ENCODE measurements at regions not wholly inside any gene's neighbourhood (a gene's known extent, or its start where the extent isn't known, plus 50 kb on each side); places are given as distances from the start of the nearest gene placed in this dataset.

DNA sequence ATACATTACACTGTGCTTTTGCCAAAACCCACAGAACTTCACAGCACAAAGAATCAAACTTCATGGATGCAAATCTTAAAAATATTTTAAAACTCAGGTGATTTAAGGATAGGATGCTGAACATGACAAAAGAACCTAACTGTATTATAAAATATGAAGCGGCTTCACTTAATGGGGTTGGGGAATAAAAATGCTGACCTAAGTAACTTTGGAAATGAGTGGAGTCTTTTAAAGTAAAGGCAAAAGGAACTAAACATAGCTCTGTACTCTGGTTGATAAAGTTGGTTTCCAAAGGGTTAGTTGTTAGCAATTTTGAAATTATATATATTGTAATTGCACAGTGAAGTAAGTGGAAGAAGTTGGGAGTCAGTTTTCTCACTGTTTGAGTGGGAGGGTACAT lies 111.5 kb upstream of the SYT1 start:
- H3K9me3 ChIP-seq (replicated peaks; ENCODE audit: insufficient read depth, low read length), result no peaks in the 10 kb centered on the region
- H3K4me1 ChIP-seq (ENCODE audit: low read length), result no peaks in the 10 kb centered on the region
- H3F3A ChIP-seq (ENCODE audit: insufficient read depth, low read length), result no peaks in the 10 kb centered on the region
- H2AFZ ChIP-seq (ENCODE audit: low read length), result no peak overlapping the region
- no peak overlapping the region for H3K9ac ChIP-seq (ENCODE audit: low read length)
- H3K27ac ChIP-seq (ENCODE audit: low read length), result no peak overlapping the region
- H3K36me3 ChIP-seq (replicated peaks; ENCODE audit: insufficient read depth, low read length), result no peaks in the 10 kb centered on the region
- TF ChIP-seq, protein P1, sequence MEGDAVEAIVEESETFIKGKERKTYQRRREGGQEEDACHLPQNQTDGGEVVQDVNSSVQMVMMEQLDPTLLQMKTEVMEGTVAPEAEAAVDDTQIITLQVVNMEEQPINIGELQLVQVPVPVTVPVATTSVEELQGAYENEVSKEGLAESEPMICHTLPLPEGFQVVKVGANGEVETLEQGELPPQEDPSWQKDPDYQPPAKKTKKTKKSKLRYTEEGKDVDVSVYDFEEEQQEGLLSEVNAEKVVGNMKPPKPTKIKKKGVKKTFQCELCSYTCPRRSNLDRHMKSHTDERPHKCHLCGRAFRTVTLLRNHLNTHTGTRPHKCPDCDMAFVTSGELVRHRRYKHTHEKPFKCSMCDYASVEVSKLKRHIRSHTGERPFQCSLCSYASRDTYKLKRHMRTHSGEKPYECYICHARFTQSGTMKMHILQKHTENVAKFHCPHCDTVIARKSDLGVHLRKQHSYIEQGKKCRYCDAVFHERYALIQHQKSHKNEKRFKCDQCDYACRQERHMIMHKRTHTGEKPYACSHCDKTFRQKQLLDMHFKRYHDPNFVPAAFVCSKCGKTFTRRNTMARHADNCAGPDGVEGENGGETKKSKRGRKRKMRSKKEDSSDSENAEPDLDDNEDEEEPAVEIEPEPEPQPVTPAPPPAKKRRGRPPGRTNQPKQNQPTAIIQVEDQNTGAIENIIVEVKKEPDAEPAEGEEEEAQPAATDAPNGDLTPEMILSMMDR (IDR thresholded peaks at IDR 0.05; ENCODE audit: low read length), result no peak
- no peak for TF ChIP-seq EZH2 (optimal IDR thresholded peaks at IDR 0.05; ENCODE audit: low read depth, low read length)
- TF ChIP-seq EZH2phosphoT487 (IDR thresholded peaks at IDR 0.05; ENCODE audit: low read length), result no peak
- H3K9me2 ChIP-seq (replicated peaks; ENCODE audit: insufficient read depth, low read length), result no peaks in the 10 kb centered on the region
- H3K79me2 ChIP-seq (ENCODE audit: low read length), result no peaks in the 10 kb centered on the region
- H3K4me3 ChIP-seq (ENCODE audit: low read length), result no peak overlapping the region
- H3K27me3 ChIP-seq (replicated peaks; ENCODE audit: insufficient read depth, low read length), result no peaks in the 10 kb centered on the region
- H4K20me1 ChIP-seq (ENCODE audit: insufficient read depth, low read length), result no peaks in the 10 kb centered on the region
- DNase-seq, result no peak
- H3K4me2 ChIP-seq (ENCODE audit: low read depth, low read length), result no peak overlapping the region

DNA sequence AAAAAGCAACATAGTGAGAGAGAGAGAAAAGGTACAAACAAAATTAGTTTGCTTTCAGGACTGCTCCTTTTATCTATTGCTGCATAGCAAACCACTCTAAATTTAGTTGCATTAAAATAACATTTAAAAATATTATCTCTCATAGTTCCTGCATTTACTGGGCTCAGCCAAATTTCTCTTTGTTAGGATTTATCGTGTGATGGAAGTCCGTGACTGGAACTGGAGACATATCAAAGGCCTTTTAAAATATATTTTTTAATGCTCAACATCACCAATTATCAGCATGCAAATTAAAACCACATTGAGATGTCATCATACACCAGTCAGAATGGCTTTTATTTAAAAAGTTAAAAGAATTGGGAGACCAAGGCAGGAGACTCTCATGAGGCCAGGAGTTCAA lies 107.6 kb upstream of the SYT1 start:
- Histone ChIP-seq H3K4me1 (ENCODE audit: low read length) (no peaks in the 10 kb centered on the region), H3K9me2 (replicated peaks; ENCODE audit: insufficient read depth, low read length) (no peaks in the 10 kb centered on the region), H3K79me2 (ENCODE audit: low read length) (no peaks in the 10 kb centered on the region), H3K4me2 (ENCODE audit: low read depth, low read length) (no peak overlapping the region), H3K36me3 (replicated peaks; ENCODE audit: insufficient read depth, low read length) (no peaks in the 10 kb centered on the region), H2AFZ (ENCODE audit: low read length) (no peak overlapping the region), H3K27ac (ENCODE audit: low read length) (no peak overlapping the region), H3K27me3 (replicated peaks; ENCODE audit: insufficient read depth, low read length) (no peaks in the 10 kb centered on the region), H3K9me3 (replicated peaks; ENCODE audit: insufficient read depth, low read length) (no peaks in the 10 kb centered on the region), H3K9ac (ENCODE audit: low read length) (no peak overlapping the region), H3K4me3 (ENCODE audit: low read length) (no peak overlapping the region), H4K20me1 (ENCODE audit: insufficient read depth, low read length) (no peaks in the 10 kb centered on the region), H3F3A (ENCODE audit: insufficient read depth, low read length) (no peaks in the 10 kb centered on the region)
- no peak for DNase-seq
- TF ChIP-seq EZH2phosphoT487 (IDR thresholded peaks at IDR 0.05; ENCODE audit: low read length) (no peak), EZH2 (optimal IDR thresholded peaks at IDR 0.05; ENCODE audit: low read depth, low read length) (no peak)
- TF ChIP-seq, protein P1 (IDR thresholded peaks at IDR 0.05; ENCODE audit: low read length), result no peak

DNA sequence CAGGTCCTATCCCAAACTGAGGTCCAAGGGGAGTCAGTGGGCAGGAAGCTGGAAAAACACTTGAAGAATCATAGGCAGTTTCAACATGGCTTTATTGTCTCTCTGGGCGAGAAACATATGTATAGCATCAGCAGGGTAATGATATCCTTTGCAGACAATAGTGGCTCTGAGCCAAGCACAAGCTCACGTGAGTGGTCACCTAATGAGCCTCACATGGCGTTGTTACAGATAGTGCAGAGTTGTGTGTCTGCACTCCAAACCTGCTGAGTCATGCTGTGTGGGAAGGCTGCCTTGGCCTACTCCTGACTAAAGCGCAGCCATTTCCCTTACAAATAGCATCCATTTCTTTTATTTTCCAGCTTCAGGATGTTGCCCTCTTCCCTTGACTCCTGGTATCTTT lies 105.2 kb upstream of the SYT1 start:
- H3K4me1 ChIP-seq (ENCODE audit: low read length), result no peaks in the 10 kb centered on the region
- no peak overlapping the region for H3K4me3 ChIP-seq (ENCODE audit: low read length)
- no peak overlapping the region for H3K4me2 ChIP-seq (ENCODE audit: low read depth, low read length)
- no peaks in the 10 kb centered on the region for H3K36me3 ChIP-seq (replicated peaks; ENCODE audit: insufficient read depth, low read length)
- no peaks in the 10 kb centered on the region for H3K9me3 ChIP-seq (replicated peaks; ENCODE audit: insufficient read depth, low read length)
- H3K27ac ChIP-seq (ENCODE audit: low read length), result no peak overlapping the region
- no peaks in the 10 kb centered on the region for H3F3A ChIP-seq (ENCODE audit: insufficient read depth, low read length)
- DNase-seq, result no peak
- no peak for TF ChIP-seq EZH2 (optimal IDR thresholded peaks at IDR 0.05; ENCODE audit: low read depth, low read length)
- no peak for TF ChIP-seq EZH2phosphoT487 (IDR thresholded peaks at IDR 0.05; ENCODE audit: low read length)
- no peaks in the 10 kb centered on the region for H3K27me3 ChIP-seq (replicated peaks; ENCODE audit: insufficient read depth, low read length)
- no peak overlapping the region for H2AFZ ChIP-seq (ENCODE audit: low read length)
- no peak overlapping the region for H3K9ac ChIP-seq (ENCODE audit: low read length)
- no peaks in the 10 kb centered on the region for H4K20me1 ChIP-seq (ENCODE audit: insufficient read depth, low read length)
- no peaks in the 10 kb centered on the region for H3K79me2 ChIP-seq (ENCODE audit: low read length)
- H3K9me2 ChIP-seq (replicated peaks; ENCODE audit: insufficient read depth, low read length), result no peaks in the 10 kb centered on the region

DNA sequence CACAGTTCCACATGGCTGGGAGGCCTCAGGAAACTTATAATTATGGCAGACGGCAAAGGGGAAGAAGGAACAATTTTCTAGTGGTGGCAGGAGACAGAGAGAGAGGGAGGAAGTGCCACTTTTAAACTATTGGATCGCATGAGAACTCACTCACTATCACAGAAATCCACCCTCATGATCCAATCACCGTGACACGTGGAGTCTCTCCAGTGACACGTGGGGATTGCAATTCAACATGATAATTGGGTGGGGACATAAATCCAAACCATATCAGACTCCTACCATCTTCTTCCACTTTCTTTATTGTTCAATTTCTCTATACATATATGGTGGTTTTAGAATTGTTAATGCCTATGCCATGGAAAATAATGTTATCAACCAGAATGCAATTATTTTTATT lies 103.7 kb upstream of the SYT1 start:
- Histone ChIP-seq H3K9me3 (replicated peaks; ENCODE audit: insufficient read depth, low read length) (no peaks in the 10 kb centered on the region), H3K9ac (ENCODE audit: low read length) (no peak overlapping the region), H3K27ac (ENCODE audit: low read length) (no peak overlapping the region), H3K9me2 (replicated peaks; ENCODE audit: insufficient read depth, low read length) (no peaks in the 10 kb centered on the region), H3F3A (ENCODE audit: insufficient read depth, low read length) (no peaks in the 10 kb centered on the region), H4K20me1 (ENCODE audit: insufficient read depth, low read length) (no peaks in the 10 kb centered on the region), H3K36me3 (replicated peaks; ENCODE audit: insufficient read depth, low read length) (no peaks in the 10 kb centered on the region), H3K4me1 (ENCODE audit: low read length) (no peaks in the 10 kb centered on the region), H3K27me3 (replicated peaks; ENCODE audit: insufficient read depth, low read length) (no peaks in the 10 kb centered on the region), H3K4me3 (ENCODE audit: low read length) (no peak overlapping the region), H3K79me2 (ENCODE audit: low read length) (no peaks in the 10 kb centered on the region), H2AFZ (ENCODE audit: low read length) (no peak overlapping the region), H3K4me2 (ENCODE audit: low read depth, low read length) (no peak overlapping the region)
- TF ChIP-seq EZH2 (optimal IDR thresholded peaks at IDR 0.05; ENCODE audit: low read depth, low read length) (no peak), EZH2phosphoT487 (IDR thresholded peaks at IDR 0.05; ENCODE audit: low read length) (no peak)
- TF ChIP-seq, protein P1 (IDR thresholded peaks at IDR 0.05; ENCODE audit: low read length), result no peak
- no peak for DNase-seq
